Anterior cingulate cortex (tissue), 58 donors: ENCODE measurements at regions not wholly inside any gene's neighbourhood (a gene's known extent, or its start where the extent isn't known, plus 50 kb on each side); places are given as distances from the start of the nearest gene placed in this dataset.
"Not testable (repeated sequence)": the region's sequence is repeated elsewhere in the genome, so short reads cannot be mapped to it uniquely, and the experiment has no call there.

Source experiments
- DNase-seq, 58 donors: peaks; one replicate each; lab custom pipeline; 2025; lab: John Stamatoyannopoulos, UW

DNA sequence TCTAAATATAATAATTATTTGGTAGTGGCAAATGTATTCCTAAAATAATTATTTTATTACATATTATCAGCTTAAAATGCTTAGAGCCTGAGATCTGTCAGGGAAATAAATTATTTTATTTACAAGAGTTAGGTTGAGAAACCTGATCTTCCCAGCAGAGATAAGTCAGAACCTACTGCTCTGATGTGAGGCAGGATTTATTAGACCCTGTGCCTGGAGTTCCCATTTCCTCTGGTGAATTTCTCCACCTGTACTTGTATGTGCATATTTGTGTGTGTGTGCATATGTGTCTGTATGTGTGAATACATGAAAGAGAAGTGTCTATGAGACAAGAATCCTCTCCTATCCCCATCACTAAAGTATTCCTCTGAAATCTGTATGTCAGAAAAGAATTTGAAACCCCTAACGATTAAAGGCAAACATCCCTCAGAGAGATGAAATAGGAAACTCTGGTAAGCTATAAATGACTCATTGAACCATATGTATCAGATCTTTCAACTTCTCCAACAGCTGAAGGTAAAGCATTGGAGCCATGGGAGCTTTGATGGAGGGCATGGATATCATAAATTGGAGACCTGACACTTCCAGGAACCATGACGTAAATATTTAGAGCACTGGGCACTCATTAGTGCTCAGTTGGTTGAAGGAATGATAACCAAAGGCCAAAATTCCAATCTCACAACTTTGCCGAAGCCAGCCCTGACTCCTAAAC is 190.9 kb downstream of the XPNPEP1 start:
- no peak for DNase-seq

DNA sequence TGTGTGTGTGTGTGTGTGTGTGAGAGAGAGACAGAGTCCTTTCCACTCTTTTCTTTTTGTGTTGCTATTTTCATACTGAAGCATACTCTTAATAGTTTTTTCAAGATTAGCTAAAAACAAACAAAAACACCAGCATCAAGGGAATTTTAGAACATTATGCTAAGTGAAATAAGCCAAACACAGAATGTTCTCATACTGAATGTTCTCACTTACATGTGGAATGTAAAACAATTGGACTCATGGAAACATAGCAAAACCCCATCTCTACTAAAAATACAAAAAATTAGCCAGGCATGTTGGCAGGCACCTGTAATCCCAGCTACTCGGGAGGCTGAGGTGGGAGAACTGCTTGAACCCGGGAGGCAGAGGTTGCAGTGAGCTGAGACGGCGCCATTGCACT is 193.4 kb downstream of the XPNPEP1 start:
- DNase-seq: not testable (repeated sequence)

DNA sequence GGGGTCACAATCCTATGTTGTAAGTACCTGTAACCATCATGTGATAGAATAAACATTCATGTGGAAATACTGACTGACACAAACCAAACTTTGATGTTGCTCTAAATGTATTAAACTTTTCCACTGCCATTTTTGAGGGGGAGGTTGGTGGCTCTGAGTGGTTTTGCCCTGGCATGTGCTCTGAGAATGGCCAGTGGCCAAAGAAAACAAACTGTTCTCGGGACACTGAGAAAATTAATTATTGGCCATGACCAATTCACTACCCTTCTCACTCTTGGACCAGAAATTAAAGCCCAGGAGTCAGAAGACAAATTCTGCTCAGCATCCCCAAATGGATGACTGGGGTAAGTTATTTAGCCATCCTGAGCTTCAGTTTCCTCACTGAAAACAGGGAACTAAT is 195.9 kb downstream of the XPNPEP1 start:
- DNase-seq: no peak

DNA sequence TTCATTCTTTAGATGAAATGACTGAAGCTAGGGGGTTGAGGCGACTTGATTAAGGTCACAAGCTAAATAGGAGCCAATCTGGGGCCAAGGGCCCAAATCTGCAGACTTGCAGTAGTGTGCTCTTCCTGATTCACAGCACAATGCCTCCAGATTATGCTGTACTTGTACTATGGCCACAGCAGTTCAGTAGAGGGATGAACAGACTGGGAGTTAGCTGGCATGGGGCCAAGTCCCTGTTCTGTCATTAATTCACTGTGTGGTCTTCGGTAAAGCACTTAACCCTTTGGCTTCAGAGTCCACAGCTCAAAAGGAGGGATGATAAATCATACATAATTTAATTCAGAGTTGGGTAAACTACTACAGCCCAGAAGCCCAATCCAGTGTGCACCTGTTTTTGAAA is 196.8 kb downstream of the XPNPEP1 start:
- no peak for DNase-seq

DNA sequence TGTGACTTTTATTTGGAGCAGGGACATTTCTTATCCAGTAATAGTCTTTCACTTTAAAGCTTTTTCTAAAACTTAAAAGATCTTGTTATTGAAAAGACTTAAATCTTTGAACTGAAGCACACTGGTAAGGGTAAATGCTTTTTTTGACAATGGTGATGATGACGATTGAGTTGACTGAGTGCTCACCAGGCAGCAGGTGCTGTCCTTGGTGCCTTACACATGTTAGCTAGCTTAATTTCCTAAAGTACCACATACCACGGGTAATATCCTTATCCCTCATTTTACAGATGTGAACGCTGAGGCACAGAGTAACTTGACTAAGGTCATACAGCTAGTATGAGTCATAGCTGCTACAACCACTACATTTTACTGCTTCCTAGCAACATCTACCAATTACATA is 200.0 kb downstream of the XPNPEP1 start:
- DNase-seq: no peak

DNA sequence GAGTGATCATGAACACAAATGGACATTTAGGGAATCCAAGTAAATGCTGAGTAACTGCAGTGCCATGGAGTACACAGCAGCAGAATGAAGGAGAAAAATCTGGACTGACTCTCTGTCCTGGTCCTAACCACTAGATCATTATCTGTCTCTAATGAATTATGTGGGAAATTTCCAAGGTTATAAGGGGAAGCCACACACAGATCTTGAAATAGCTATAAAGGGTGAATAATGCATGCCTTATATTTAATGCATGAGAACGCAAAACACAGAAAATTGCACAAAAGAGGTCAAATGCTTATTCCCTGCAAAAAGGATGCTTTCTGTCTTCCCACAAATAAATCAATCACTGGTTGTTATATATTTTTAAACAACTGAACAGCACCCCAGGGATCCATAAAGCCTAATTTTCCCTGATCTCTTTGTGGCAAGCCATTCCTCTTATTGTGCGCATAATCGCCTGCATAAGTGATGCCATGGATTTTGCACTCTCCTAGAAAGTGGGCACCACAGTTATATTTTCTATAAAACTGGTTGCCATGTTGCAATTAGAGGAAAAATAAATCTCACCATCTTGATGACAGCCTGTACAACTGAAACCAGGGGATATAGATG is 201.8 kb downstream of the XPNPEP1 start:
- no peak for DNase-seq

DNA sequence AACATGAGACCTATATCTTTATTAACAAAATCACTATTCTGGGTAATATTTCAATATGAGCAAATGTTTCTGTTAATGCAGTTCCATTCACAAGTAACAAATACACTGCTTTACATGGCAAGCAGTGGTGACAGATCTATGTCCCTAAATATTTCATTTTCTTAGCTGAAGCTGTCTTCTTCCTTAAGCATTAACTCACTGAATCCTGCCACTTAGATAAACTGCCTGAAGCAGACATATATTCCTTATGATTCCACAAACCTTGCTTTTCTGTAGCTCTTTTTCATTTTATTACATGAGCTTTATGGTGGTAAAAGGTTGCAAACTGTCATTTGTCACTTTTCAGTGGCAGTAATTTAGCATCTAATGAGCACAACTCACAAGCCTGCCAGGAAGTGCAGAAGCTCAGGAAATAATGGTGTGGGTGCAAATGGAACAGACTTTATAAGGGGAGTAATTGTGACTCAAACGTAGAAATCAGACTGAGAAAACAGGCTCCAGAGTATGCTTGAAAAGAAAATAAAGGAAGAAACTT is 217.2 kb downstream of the XPNPEP1 start:
- no peak for DNase-seq

DNA sequence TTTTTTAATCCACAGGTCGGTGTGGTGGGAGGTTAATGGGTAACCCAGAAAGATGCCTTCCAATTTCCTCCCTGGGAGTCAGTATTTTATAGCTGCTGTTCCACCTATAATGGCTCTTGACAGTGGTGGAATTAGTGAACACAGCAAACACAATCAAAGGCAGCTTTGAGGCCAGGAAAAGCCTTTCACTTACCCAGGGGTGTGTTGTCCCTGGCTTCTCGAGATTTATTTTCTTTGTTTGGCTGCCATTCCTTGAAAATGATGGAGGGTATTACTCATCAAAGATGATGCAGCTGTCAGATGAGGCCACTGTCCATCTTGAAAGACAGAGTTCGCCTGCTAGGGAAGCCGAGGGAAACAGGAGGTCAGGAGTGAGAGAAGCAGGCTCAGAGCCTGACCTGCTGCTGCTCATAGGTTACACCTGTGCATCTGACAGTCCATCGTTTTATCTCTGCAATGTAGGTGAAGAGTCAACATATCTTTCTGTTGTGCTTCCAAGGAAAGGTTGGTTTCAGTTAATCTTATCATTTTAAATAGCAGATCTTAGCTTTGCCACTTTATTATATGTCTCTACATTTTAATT is 221.6 kb downstream of the XPNPEP1 start:
- no peak for DNase-seq

DNA sequence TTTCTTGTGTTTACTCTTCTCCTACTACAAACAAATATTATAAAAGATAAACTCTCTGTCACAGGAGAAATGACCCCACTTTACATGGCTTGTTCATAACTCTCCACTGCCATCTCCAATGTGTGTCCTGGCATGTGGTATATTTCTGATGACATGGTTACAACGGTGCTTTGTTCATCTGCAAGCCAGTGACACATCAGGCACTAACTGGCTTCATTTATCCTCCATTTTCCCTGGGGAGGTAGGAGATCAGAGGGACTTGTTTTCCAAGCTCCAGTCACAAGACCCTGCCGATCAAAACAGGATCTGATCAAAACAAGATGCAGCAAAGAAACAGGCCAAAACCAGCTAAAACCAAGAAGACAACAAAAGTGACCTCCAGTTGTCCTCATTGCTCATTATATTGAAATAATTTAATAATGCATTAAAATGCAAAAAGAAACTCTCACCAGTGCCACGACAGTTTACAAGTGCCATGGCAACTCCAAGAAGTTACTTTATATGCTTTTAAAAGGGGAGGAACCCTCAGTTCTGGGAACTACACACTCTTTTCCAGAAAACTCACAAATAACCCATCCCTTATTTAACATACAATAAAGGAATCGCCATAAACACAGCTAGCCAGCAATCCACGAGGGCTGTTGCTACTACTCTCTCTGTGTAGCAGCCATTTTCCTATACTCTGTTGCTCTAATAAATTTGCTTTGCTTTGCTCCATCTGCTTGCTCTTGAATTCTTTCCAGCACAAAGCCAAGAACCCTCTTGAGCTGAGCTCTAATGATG is 224.2 kb downstream of the XPNPEP1 start:
- DNase-seq: no peak

DNA sequence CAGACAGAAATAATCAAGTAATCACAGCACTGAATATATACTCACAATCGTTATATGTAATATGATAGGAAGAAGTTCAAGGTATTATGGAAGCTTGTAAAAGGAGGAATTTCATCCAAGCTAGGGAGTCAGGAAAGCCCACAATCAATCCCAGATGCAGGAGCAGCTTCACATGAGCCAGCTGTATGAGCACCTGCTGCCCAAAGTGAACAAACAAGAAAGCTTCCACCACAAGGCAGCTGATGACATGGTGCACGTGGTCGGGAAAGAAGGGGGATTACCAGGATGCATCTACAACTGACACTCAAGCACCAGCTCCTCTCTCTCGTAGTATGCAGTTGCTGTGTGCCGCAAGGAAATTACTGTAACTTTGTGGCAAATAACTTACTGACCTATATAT is 225.2 kb downstream of the XPNPEP1 start:
- no peak for DNase-seq

DNA sequence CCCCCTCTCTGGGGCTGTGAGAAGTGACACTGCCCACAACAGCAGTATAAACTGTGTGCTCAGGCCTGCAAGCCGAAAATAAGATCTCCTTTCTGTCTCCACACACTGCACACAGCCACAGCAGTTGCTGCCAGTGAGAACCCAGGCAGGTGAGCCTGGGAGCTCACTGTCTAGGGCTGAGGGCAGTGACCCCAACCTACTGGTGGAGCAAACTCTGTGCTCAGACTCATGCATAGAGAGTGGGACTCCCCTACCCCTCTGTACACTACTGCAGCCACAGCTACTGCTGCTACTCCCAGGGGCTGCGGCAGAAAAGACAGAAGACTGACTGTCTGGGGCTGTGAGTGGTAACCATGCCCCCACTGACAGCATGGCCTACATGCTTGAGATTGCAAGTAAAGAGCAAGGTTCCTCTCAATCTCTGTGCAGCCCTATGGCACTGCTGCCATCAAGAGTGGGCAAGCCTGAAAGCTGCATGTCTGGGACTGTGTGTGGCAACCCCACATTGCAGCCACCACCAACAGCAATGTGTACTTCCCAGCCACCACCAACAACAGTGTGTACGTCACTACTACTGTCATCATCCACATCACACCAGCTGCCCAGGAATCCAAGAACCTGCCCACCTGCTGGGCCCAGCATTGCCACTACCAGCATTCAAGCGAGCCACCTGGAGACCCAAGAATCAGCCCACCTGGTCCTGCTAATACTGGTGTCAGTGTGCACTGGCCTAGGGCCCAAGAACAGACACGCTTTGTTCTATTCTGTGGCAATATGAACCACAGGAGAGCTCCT is 226.1 kb downstream of the XPNPEP1 start:
- no peak for DNase-seq

DNA sequence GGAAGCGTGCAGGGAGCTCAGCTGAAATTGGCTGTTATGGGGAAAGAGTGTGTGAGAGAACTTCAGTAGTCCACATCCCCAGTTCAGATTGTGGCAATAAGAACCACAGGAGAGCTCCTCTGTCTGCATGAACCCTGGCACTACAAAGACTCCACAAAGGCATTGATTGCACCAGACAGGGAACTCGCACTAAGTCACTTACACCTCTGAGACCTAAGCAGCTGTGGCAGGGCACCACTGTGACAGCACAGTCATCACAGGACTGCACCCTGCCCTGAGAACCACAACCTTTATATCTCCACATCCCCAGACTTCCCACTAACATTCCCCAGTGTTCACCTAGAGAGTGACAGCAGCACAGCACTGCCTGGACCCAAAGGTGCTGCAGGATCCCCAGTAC is 226.8 kb downstream of the XPNPEP1 start:
- no peak for DNase-seq

DNA sequence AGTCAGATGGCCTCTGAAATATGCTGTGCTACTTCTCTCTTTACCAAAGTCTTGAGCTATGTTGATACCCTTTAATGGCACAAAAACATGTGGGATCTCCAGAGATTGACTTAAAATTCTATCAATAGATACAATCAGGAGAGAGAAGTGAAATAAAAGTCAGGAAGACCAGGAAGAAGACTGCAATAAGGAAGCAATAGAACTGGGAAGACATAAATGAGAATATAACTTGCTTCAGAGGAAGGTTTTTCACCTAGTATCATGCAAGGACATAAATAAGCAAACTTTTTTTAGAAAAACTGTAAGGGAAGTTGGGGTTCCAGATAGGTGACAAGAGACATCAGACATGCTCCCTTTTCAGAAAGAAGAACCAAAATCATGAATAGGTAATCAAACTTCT is 227.3 kb downstream of the XPNPEP1 start:
- DNase-seq: no peak

DNA sequence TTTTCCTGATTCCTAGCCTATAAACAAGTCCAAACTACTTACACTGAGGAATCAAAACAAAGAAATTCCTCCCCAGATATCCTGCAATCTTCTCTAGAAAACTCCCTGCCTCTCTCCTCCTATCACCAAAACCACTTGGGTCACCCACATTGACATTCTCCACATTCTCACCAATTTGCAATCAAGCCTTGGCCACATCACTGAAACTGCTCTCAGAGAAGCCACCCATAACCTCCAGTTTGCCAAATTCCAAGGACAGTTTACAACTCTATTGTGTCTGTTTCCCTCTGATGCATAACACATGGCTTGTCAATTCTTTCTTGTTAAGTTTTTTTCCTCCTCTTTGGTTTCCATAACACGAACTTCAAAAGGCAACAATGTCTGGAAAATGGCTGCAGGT is 233.5 kb downstream of the XPNPEP1 start:
- DNase-seq: no peak

DNA sequence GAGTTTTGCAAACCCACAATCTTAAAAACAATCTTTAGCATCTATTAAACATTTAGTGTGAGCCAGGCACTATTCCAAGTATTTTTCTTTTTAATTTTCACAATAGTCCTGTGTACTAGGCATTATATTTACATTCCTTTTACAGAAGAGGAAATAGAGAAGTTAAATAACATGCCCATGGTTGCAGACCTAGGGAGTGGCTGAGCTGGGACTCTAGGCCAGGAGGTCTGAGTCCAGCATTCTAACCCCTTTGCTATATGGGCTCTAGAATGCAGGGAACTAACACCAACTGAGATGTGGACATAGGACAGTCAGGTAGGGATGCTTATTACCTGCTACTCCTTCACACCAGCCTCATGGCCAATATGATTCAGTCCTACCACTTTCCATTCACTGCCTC is 243.8 kb downstream of the XPNPEP1 start:
- DNase-seq: no peak

DNA sequence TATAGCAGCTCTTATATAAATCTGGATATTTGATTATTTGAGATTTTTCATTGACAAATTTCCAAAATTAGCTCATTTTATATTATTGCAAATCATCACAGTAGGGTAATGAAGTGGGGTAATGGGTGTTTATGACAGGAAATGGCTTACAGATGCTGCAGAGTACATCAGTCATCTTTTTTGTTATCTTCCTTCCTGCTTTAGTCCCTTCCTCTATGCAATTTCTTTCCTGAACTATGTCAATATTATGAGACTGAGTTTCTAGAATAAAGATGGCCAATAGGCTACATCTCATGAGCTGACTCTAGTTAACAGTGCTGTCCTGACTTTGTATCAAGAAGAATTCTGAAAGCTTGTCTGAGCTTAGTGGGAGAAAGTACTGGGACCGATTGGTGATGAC is 244.5 kb downstream of the XPNPEP1 start:
- DNase-seq: no peak

DNA sequence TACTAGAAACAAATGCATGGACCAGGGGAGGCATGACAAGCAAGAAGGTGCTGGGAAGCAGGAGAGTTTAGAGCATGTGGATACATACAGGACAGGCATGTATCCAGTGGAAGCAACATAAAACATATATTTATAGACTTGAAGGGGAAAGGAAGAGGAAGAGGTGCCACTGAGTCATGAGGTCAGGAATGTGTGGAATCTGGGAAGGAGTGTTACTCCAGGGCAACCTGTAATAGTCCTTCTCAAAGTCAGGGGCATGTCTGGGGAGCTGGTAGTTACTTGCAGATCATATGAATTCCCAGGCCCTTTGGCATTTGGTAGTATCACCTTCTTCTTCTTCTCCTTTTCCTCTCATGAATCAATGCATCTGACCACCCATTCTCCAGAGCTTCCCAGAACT is 246.6 kb downstream of the XPNPEP1 start:
- no peak for DNase-seq

DNA sequence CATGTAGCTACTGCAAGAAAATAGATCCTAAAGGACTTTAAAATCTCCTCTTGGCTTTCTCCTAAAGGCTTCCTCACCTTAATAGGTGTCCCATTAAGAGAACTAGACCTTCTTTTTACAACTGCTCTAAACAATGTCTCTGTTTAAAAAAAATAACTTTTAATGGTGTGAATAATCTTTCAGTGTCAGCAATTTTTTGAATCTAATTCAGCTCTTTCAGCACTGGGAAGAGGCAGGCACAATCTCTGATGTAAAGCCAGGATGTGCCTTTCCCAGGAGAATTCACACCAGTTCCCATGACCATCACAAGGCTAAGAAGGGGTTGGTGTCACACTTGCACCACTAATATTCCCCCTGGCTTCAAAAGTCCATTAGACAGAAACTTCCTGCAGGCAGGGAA is 254.6 kb downstream of the XPNPEP1 start:
- DNase-seq: no peak

DNA sequence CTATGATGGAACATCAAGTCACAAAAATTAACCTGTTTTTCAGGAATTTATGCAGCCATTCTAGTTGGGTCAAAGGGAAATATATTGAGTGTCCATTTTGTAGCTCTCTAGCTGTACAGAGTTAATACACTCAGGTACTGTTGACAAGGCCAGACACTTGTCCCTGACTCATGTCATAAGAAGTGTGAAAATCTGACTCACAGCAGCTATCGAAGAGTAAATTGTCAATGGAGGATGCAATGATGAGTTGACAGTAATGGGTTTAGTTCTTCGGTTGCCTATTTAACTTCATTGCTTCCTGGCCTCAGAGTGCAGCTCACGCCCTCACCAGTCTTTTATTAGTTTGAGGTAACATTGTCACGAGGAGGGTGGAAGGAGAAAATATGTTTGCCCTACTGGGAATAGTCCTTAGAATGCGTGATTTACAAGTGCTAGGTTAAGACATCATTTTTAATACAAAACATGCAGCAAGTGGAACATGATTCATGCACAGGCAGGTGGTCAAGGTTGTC is 255.1 kb downstream of the XPNPEP1 start:
- no peak for DNase-seq

DNA sequence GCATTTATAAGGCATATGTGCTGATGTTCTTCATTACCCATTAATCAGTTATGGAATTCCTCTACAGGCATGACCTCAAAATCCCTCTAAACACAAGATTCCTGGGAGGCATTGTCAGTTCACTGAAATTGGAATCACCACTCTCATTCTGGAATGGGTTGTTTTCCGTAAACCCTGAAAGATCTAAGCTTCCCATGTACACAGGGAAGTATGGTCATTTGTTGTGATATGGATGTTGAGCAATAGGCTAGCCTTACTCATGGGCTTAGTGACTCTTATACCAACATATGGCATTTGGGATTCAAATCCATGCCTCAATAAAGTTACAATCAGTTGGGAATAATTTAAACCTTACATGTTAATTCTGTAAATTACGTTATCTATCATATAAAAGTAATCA is 258.0 kb downstream of the XPNPEP1 start:
- no peak for DNase-seq
